Lower leg skin (tissue), 3 donors: ENCODE measurements at regions not wholly inside any gene's neighbourhood (a gene's known extent, or its start where the extent isn't known, plus 50 kb on each side); places are given as distances from the start of the nearest gene placed in this dataset.

Experiments used
- CTCF ChIP-seq, 3 donors: fragments of 450-650 bp; IDR thresholded peaks; one replicate each; pipeline ENCODE4 v1.5.1; 2016; ENCODE audit warnings: antibody characterized with exemption in 3 of 3, mild to moderate bottlenecking in 3 of 3, moderate library complexity in 2 of 3
- POLR2A ChIP-seq, 2 donors: fragments of 450-650 bp; IDR thresholded peaks; one replicate each; pipeline ENCODE4 v1.6.1; 2016 to 2017; ENCODE audit warnings: antibody characterized with exemption in 2 of 2, mild to moderate bottlenecking in 1 of 2, moderate library complexity in 1 of 2

GRCh38 chr6:126867641-126868040 is 250.8 kb upstream of the RSPO3 start:
- TF ChIP-seq CTCF (IDR thresholded peaks at IDR 0.05), result no peak
- no peak for TF ChIP-seq POLR2A (IDR thresholded peaks at IDR 0.05)
